Neural progenitor cell (in vitro differentiated cells): ENCODE measurements at regions not wholly inside any gene's neighbourhood (a gene's known extent, or its start where the extent isn't known, plus 50 kb on each side); places are given as distances from the start of the nearest gene placed in this dataset.

Source experiments
- DNase-seq: peaks from one replicate; pipeline ENCODE4 v3.0.0-alpha.2; 2016; ENCODE audit warnings: low spot score
- H2AFZ ChIP-seq: fragments of 200-600 bp; sonication (generic); replicated peaks from 2 replicates; pipeline ENCODE4 v1.6.1; 2016; ENCODE audit warnings: antibody characterized with exemption
- H3F3A ChIP-seq: fragments of 200-600 bp; sonication (generic); 2 replicates; pipeline ENCODE4 v1.6.1; 2016; ENCODE audit warnings: antibody characterized with exemption, low read depth
- H3K27ac ChIP-seq: fragments of 200-600 bp; sonication (generic); 2 replicates; pipeline ENCODE4 v1.5.1; 2016; ENCODE audit warnings: mild to moderate bottlenecking
- H3K27me3 ChIP-seq: fragments of 200-600 bp; sonication (generic); 2 replicates; pipeline ENCODE4 v1.6.1; 2016; ENCODE audit warnings: mild to moderate bottlenecking, moderate library complexity
- H3K36me3 ChIP-seq: fragments of 200-600 bp; sonication (generic); 2 replicates; pipeline ENCODE4 v1.5.1; 2016
- H3K4me1 ChIP-seq: fragments of 200-600 bp; sonication (generic); 2 replicates; pipeline ENCODE4 v1.6.1; 2016; ENCODE audit warnings: mixed run types
- H3K4me2 ChIP-seq: fragments of 200-600 bp; sonication (generic); 2 replicates; pipeline ENCODE4 v1.6.1; 2016
- H3K4me3 ChIP-seq: fragments of 200-600 bp; sonication (generic); 2 replicates; pipeline ENCODE4 v1.5.1; 2016
- H3K79me2 ChIP-seq: fragments of 200-600 bp; sonication (generic); 2 replicates; pipeline ENCODE4 v1.6.1; 2016; ENCODE audit warnings: low read depth
- H3K9ac ChIP-seq: fragments of 200-600 bp; sonication (generic); 2 replicates; pipeline ENCODE4 v1.6.1; 2016
- H3K9me3 ChIP-seq: fragments of 200-600 bp; sonication (generic); 2 replicates; pipeline ENCODE4 v1.5.1; 2016; ENCODE audit warnings: low read depth
- H4K20me1 ChIP-seq: fragments of 200-600 bp; sonication (generic); 2 replicates; pipeline ENCODE4 v1.6.1; 2016; ENCODE audit warnings: low read depth
- H3K27ac Mint-ChIP-seq: 3 replicates; pipeline ENCODE4 v1.8.0; 2021; ENCODE audit warnings: mixed read lengths
- H3K27me3 Mint-ChIP-seq: 2 replicates; pipeline ENCODE4 v1.8.0; 2022; ENCODE audit warnings: low read depth, mild to moderate bottlenecking, inconsistent platforms, moderate library complexity, mixed read lengths; ENCODE audit not compliant: insufficient read depth
- H3K36me3 Mint-ChIP-seq: 3 replicates; pipeline ENCODE4 v1.8.0; 2021; ENCODE audit warnings: mixed read lengths
- H3K4me1 Mint-ChIP-seq: 3 replicates; pipeline ENCODE4 v1.8.0; 2021; ENCODE audit warnings: mixed read lengths
- H3K4me3 Mint-ChIP-seq: 3 replicates; pipeline ENCODE4 v1.8.0; 2021; ENCODE audit warnings: mild to moderate bottlenecking, moderate library complexity, mixed read lengths
- H3K9me3 Mint-ChIP-seq: 3 replicates; pipeline ENCODE4 v1.8.0; 2020; ENCODE audit warnings: mixed read lengths
- CTCF ChIP-seq: fragments of 200-600 bp; sonication (generic); IDR thresholded peaks from 2 replicates; pipeline ENCODE4 v1.5.1; 2017; ENCODE audit warnings: antibody characterized with exemption, mild to moderate bottlenecking
- EZH2 ChIP-seq: fragments of 200-600 bp; sonication (generic); IDR thresholded peaks from 2 replicates; pipeline ENCODE4 v1.6.1; 2017; ENCODE audit warnings: antibody characterized with exemption, mild to moderate bottlenecking, moderate library complexity
- EZH2phosphoT487 ChIP-seq: fragments of 200-600 bp; sonication (generic); IDR thresholded peaks from 2 replicates; pipeline ENCODE4 v1.6.1; 2017; ENCODE audit warnings: antibody characterized with exemption

- no peaks in the 10 kb centered on the region for H3K4me1 Mint-ChIP-seq
- H3K27ac ChIP-seq = no peak overlapping the region
- H3K79me2 ChIP-seq = no peaks in the 10 kb centered on the region
- no peak overlapping the region for H2AFZ ChIP-seq
- H3K27ac Mint-ChIP-seq = no peak overlapping the region
- H4K20me1 ChIP-seq = no peaks in the 10 kb centered on the region
- no peaks in the 10 kb centered on the region for H3K36me3 ChIP-seq
- no peaks in the 10 kb centered on the region for H3K4me1 ChIP-seq
- H3K4me2 ChIP-seq = no peak overlapping the region
- H3K27me3 Mint-ChIP-seq = no peaks in the 10 kb centered on the region
- no peak overlapping the region for H3K4me3 Mint-ChIP-seq
- no peak for TF ChIP-seq CTCF
- no peak for TF ChIP-seq EZH2
- no peak for TF ChIP-seq EZH2phosphoT487
- DNase-seq = no peak
- no peaks in the 10 kb centered on the region for H3K27me3 ChIP-seq
- H3F3A ChIP-seq = no peaks in the 10 kb centered on the region
- H3K36me3 Mint-ChIP-seq = no peaks in the 10 kb centered on the region
- no peaks in the 10 kb centered on the region for H3K9me3 Mint-ChIP-seq
- H3K9ac ChIP-seq = no peak overlapping the region
- H3K9me3 ChIP-seq = no peaks in the 10 kb centered on the region
- no peak overlapping the region for H3K4me3 ChIP-seq
These were observed 332.0 kb upstream of the GRM7 start for GRCh38 chr3:6528951-6529350.

- no peaks in the 10 kb centered on the region for H4K20me1 ChIP-seq
- H3K9ac ChIP-seq = no peak overlapping the region
- DNase-seq = no peak
- Mint-ChIP-seq H3K36me3 (no peaks in the 10 kb centered on the region), H3K4me1 (no peaks in the 10 kb centered on the region), H3K27ac (no peak overlapping the region), H3K9me3 (no peaks in the 10 kb centered on the region), H3K27me3 (no peaks in the 10 kb centered on the region), H3K4me3 (no peak overlapping the region)
- H3K79me2 ChIP-seq = no peaks in the 10 kb centered on the region
- no peaks in the 10 kb centered on the region for H3K27me3 ChIP-seq
- H3K27ac ChIP-seq = no peak overlapping the region
- no peak overlapping the region for H2AFZ ChIP-seq
- no peaks in the 10 kb centered on the region for H3K4me1 ChIP-seq
- H3K4me3 ChIP-seq = no peak overlapping the region
- no peaks in the 10 kb centered on the region for H3K36me3 ChIP-seq
- no peaks in the 10 kb centered on the region for H3K9me3 ChIP-seq
- no peaks in the 10 kb centered on the region for H3F3A ChIP-seq
- H3K4me2 ChIP-seq = no peak overlapping the region
- TF ChIP-seq EZH2phosphoT487 = no peak
- TF ChIP-seq EZH2 = no peak
- TF ChIP-seq CTCF = no peak
These were observed 329.8 kb upstream of the GRM7 start for GRCh38 chr3:6531153-6531552.

GRCh38 chr3:6532101-6532500 lies 328.8 kb upstream of the GRM7 start:
- Histone ChIP-seq H2AFZ (no peak overlapping the region), H3F3A (no peaks in the 10 kb centered on the region), H3K9me3 (no peaks in the 10 kb centered on the region), H3K4me2 (no peak overlapping the region), H4K20me1 (no peaks in the 10 kb centered on the region), H3K4me3 (no peak overlapping the region), H3K27me3 (no peaks in the 10 kb centered on the region), H3K79me2 (no peaks in the 10 kb centered on the region), H3K9ac (no peak overlapping the region), H3K36me3 (no peaks in the 10 kb centered on the region), H3K4me1 (no peaks in the 10 kb centered on the region), H3K27ac (no peak overlapping the region)
- H3K4me1 Mint-ChIP-seq = no peaks in the 10 kb centered on the region
- no peaks in the 10 kb centered on the region for H3K27me3 Mint-ChIP-seq
- no peak overlapping the region for H3K4me3 Mint-ChIP-seq
- no peaks in the 10 kb centered on the region for H3K36me3 Mint-ChIP-seq
- H3K9me3 Mint-ChIP-seq = no peaks in the 10 kb centered on the region
- no peak overlapping the region for H3K27ac Mint-ChIP-seq
- DNase-seq = no peak
- no peak for TF ChIP-seq CTCF
- no peak for TF ChIP-seq EZH2

- H3K27ac ChIP-seq = no peak overlapping the region
- H3K4me3 ChIP-seq = no peak overlapping the region
- no peaks in the 10 kb centered on the region for H4K20me1 ChIP-seq
- no peak overlapping the region for H3K4me2 ChIP-seq
- H3K4me1 ChIP-seq = peaks cover 10% of the 10 kb centered on the region
- Mint-ChIP-seq H3K27me3 (peaks cover 5% of the 10 kb centered on the region), H3K9me3 (peaks cover 4% of the 10 kb centered on the region), H3K36me3 (no peaks in the 10 kb centered on the region), H3K4me3 (no peak overlapping the region), H3K4me1 (no peaks in the 10 kb centered on the region), H3K27ac (no peak overlapping the region)
- H3K9me3 ChIP-seq = no peaks in the 10 kb centered on the region
- TF ChIP-seq CTCF (no peak), EZH2 (no peak), EZH2phosphoT487 (no peak)
- DNase-seq = no peak
- peaks cover 4% of the 10 kb centered on the region for H3F3A ChIP-seq
- H3K36me3 ChIP-seq = no peaks in the 10 kb centered on the region
- H2AFZ ChIP-seq = no peak overlapping the region
- H3K9ac ChIP-seq = no peak overlapping the region
- no peaks in the 10 kb centered on the region for H3K27me3 ChIP-seq
- H3K79me2 ChIP-seq = no peaks in the 10 kb centered on the region
These were observed 319.9 kb upstream of the GRM7 start for GRCh38 chr3:6540981-6541380.
